Right ventricle myocardium inferior (tissue), 1 donor: ENCODE measurements at regions not wholly inside any gene's neighbourhood (a gene's known extent, or its start where the extent isn't known, plus 50 kb on each side); places are given as distances from the start of the nearest gene placed in this dataset.

Experiments used
- ATAC-seq: fragments of 200-7000 bp; cut with Tn5 transposase; one replicate; pipeline ENCODE4 v1.9.1; 2020; ENCODE audit warnings: mild to moderate bottlenecking, moderate library complexity
- DNase-seq: peaks from one replicate; pipeline ENCODE4 v3.0.0; 2021; ENCODE audit errors: missing footprints
- intact Hi-C: fragments of 100-400 bp; cut with DNase I; formaldehyde crosslinking; loops from one replicate; pipeline ENCODE4 v1.11.0; 2022
- donor health status: DM: no; HTN: yes; CAD: no; lungs with severe emphysema.

DNA sequence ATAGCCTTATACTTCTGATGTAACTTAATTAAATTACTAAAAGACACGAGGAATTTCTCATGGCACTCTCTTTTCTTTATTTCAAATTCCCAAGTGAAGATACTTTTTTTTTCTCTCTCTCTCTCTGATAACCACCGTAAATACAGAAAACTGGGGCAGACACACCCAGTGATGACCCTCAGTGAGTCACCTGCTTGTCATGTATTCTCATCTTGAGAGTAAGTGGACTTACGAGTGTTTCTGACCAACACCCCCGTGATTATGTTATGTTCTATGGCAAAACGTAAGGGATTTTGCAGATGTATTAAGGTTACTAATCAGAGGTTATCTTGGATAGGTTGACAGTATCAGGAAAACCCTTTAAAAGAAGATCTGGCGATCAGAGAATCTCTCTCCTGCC, 348.8 kb upstream of the ZNF717 start:
- DNase-seq (no peak), ATAC-seq (no peak)
- intact Hi-C loops: no loop called here

DNA sequence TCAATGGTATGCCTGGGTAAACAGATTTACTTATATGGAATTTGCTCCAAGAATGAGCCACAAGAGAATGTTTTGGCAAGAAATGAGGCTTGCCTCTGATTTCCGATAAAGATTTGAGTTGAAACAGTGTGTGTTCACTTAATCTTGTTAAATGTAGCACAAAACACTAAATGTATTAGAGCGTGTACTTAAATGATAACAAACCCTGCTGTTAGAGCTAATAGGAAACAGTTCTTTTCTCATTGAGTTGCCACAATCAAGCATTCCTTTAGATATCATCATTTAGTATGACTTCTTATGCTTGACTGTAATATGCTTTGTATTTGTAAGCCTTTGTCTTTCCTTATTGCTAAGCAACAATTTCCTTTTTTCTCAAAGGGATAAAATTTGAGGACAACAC, 353.6 kb upstream of the ZNF717 start:
- intact Hi-C loops: no loop called here
- no peak for DNase-seq
- no peak for ATAC-seq

GRCh38 chr3:76147846-76148245, 362.5 kb upstream of the ZNF717 start:
- ATAC-seq (no peak), DNase-seq (no peak)
- intact Hi-C loops: no loop called here

DNA sequence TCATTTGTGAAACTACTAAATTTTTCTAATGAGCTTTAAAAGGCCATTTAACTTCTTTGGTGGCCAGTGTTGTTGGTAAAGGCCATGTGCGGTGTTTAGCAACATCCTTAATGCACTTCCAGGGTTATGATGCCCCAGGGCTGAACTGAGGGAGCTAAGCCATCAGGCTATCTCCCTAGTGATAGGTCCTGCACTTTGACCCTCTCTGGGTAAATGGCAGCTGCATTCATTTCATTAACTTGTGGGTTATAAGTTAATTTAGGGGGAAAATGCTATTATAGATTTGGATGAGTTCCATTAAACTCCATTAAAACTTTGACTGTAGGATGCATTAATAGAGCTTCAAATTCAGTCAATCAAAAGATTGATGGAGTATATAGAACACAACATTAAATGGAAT, 366.7 kb upstream of the ZNF717 start:
- DNase-seq (no peak), ATAC-seq (no peak)
- intact Hi-C loops: no loop called here

GRCh38 chr3:76161856-76162255, 376.5 kb upstream of the ZNF717 start:
- ATAC-seq: no peak
- DNase-seq: no peak
- intact Hi-C loops: no loop called here

DNA sequence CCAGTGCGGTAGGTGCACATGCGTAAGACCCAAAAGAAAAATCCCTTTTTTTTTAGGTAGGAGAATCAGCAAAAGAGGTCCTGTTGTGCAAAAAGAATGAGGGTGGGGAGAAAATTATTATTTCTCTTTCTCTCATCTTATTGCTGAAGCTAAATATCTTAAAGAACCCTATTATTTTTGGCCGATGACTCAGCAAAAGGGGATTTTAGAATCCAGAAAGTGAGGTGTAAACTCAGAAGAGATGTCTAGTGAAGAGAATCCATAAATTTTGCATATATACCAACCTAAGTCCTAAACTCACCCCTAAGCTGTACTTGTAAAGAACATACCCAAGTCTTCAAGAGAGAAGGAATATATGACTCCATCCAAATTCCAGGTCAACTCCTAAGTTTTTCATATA, 386.3 kb upstream of the ZNF717 start:
- intact Hi-C loops: no loop called here
- ATAC-seq (no peak), DNase-seq (no peak)

DNA sequence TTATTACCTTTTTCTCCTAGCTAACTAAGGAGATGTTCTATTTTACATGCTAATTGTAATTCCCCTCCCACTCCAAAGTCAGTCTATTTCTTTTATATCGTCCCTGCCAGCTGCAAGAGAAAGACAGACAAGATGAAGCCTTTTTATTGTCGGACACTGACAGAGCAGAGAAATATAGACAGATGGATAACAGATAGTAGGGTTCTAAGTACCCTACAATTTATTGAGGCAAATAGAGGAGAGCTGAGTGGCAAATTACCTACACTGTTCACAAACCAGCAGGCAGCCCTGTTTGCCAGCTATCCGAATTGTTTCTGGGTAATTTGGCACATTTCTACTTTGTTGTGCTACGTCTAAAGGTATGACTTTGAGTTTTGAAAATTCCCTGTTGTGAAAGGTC, 392.3 kb upstream of the ZNF717 start:
- DNase-seq (no peak), ATAC-seq (no peak)
- intact Hi-C loops: no loop called here

DNA sequence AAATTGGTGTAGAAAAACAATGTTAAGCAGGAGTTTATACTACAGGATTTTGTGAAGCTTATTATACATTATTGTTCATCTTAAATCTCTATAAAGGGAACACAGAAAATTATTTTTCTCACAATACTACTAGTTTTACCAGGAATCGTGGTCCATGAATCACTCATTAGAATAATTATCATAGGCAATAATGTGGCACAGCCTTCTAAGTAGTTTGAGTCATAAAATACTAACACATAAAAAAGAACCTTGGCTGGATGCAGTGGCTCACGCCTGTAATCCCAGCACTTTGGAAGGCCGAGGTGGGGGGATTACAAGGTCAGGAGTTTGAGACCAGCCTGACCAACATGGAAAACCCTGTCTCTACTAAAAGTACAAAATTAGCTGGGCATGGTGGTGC, 393.1 kb upstream of the ZNF717 start:
- DNase-seq (no peak), ATAC-seq (no peak)
- intact Hi-C loops: no loop called here

- ATAC-seq (no peak), DNase-seq (no peak)
- intact Hi-C loops: no loop called here
Measured at GRCh38 chr3:76181213-76181612, 395.9 kb upstream of the ZNF717 start.

DNA sequence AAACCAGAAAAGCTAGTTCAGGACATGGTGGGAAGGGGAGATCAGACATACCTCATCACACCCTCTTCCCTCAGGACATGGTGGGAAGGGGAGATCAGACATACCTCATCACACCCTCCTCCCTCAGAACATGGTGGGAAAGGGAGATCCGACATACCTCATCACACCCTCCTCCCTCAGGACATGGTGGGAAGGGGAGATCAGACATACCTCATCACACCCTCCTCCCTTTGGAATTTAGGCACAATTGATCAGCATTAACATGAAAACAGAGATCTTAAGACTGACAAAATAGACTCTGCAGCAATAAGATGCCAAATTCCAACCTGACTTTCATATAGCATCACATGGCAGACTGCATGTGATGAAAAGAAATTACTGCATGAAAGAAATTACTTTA, 412.7 kb upstream of the ZNF717 start:
- ATAC-seq (no peak), DNase-seq (no peak)
- intact Hi-C loops: no loop called here

DNA sequence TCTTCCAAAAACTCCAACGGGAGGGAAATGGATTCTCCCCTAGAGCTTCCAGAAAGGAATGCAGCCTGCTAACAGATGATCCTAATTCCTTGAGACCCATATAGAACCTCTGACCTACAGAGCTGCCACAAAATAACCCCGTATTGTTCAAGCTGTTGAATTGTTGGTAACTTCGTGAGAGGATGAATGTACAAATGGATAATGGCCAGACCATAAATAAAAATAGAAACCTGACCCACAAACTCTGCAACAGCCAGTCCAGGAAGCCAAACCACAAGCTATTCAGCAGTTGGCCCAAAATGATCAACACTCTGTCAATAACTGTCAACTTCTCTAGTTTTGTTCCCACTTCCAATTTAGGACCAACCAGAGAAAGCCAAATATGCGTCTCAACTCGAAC, 414.0 kb upstream of the ZNF717 start:
- intact Hi-C loops: no loop called here
- no peak for ATAC-seq
- no peak for DNase-seq

DNA sequence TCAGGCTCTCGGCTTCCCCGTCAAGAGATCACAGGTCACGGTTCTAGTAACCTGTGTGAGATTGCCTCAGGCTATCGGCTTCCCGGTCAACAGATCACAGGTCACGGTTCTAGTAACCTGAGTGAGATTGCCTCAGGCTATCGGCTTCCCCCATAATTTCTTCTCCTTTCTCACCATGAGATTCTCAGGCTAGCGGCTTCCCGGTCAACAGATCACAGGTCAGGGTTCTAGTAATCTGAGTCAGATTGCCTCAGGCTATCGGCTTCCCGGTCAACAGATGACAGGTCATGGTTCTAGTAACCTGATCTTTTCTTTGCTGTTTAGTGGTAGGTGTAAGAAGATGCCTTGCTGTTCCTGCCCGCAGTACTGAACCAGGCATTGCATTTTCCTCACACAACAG, 418.2 kb upstream of the ZNF717 start:
- DNase-seq: no peak
- no peak for ATAC-seq
- intact Hi-C loops: no loop called here

GRCh38 chr3:76206346-76206745, 421.0 kb upstream of the ZNF717 start:
- DNase-seq: no peak
- ATAC-seq: no peak
- intact Hi-C loops: no loop called here

- DNase-seq (no peak), ATAC-seq (no peak)
- intact Hi-C loops: no loop called here
Measured at GRCh38 chr3:76212679-76213078, 427.3 kb upstream of the ZNF717 start.

DNA sequence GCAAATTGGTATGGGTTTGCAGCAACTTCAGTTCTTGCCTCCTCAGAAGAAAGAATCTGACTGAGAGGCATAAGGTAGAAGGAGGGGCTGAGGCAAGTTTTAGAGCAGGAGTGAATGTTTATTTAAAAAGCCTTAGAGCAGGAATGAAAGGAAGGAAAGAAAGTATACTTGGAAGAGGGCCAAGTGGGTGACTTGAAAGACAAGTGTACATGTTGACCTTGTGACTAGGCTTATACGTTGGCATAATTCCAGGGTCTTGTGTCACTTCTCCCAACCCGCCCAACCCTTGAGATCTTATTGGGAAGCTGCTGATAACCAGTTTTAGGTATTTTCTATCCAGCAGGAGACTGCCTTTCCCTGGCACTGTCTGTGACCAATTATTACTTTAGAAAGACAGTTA, 436.9 kb upstream of the ZNF717 start:
- ATAC-seq: no peak

GRCh38 chr3:76231258-76231657, 445.9 kb upstream of the ZNF717 start:
- DNase-seq (no peak), ATAC-seq (no peak)
- intact Hi-C loops: no loop called here

More for the DNA sequence above, 436.9 kb upstream of the ZNF717 start:
- no peak for DNase-seq
- intact Hi-C loops: no loop called here

DNA sequence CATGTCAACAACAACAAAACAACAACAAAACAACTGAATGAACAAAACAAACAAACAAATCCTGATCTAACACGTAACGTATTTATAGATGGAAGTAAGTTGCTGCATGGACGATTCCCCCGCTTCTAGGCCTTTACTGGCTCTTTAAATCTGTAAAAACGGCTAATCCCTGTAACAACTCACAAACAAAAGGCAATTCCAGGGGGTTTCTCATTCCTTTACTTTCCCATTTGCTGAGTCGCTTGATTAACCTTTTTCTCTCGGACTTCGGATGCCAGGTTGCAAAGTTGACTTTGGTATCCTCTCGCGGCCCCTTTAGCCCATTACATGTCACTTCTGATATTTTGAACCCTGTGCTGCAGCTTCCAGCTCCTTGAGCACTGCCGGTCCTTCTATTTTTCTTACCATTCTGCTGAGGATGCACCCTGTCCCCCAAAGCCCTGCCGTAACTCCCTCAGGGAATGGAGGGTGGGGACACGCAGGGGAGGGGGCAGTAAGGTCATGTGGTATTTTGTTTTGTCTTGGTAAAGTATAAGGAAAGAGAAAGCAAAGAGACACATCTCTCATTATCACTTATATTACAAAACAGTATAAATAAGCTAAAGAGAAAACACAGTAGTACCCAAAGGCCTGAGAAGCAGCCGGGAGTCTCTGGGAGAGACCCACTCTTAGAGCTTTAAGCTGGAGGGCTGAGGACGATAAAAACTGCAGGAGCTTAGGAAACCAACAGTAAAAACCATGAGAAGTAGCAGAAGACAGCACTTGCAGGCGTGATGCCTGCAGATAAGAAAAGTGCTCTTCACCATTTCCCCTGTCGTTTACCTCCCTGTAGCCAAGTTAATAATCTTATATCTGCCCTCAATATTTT, 457.8 kb upstream of the ZNF717 start:
- ATAC-seq (no peak), DNase-seq (no peak)
- intact Hi-C loops: no loop called here

DNA sequence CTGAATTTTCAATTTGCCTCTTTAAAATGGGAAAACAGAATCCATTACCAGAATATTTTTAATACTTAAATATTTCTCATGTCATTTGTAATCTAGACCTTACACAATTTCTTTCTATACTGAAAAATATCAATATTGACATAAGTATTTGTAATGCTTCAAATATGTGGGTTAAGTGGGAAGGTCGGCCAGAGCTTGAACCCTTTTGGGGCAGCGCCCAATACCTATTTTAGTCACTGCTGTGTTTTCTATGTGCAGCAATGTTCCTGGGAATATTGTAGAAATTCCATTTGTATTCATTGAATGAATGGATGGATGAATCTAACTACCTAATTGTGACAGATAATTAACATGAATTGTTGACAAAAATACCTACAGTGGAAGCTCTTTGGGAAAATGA, 459.7 kb upstream of the ZNF717 start:
- no peak for DNase-seq
- intact Hi-C loops: no loop called here

DNA sequence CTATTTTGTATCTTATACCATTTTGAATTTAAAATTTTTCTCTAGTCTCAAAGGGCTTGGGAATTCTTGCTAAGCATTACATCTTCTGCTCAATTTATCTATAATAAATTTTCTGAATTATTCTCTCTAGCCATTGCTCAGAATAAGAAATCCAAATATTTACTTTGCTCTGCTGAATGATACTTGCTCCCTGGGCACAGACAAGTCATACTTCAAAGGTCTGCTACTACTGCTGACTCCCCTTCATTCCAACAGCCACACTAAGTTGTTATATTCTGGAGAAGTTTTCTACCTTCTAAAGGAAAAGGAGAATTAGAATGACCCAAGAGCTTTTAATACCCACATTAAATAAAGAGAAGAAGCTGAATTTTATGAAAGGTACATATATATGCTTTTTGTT, 460.3 kb upstream of the ZNF717 start:
- intact Hi-C loops: no loop called here
- no peak for DNase-seq
- no peak for ATAC-seq

More for the DNA sequence above, 459.7 kb upstream of the ZNF717 start:
- no peak for ATAC-seq

DNA sequence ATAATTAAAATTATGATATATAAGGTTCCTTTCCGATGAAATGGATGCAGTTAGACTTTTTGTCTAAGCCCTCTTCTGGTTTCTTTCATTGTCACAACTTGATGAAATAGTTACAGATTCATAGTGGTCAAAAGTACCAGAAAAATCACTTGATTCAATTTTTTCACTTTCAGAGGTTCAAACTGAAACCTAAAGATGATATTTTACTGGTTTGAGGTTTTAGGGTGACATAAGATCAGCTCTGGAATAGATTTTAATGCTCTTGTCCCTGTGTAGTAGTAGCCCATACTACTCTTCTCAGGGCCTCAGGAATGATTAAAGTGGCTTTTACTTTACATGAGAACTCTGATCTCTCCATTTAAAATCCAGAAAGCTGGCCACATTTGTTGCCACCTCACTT, 479.1 kb upstream of the ZNF717 start:
- DNase-seq (no peak), ATAC-seq (no peak)
- intact Hi-C loops: no loop called here

DNA sequence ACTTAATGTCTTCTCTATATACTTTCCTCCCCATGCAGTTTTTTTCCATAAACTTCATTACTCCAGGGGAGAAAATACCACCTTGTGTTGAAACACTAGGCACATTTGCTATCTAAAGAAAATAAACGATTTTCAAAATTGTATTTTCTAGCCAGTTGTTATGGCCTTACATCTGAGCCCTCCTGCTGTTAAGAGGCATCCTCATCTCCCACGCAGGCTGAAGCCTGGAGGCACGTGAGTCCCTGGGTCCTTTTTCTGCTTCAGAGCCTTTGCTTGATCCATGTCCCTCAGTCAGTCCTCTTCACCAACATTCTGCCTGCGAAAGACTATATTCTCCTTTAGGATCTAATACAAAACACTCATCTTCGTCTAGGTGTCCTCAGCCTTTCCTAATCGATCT, 479.6 kb upstream of the ZNF717 start:
- intact Hi-C loops: no loop called here
- DNase-seq (no peak), ATAC-seq (no peak)
